ENCODE measurements at regions not wholly inside any gene's neighbourhood (a gene's known extent, or its start where the extent isn't known, plus 50 kb on each side); places are given as distances from the start of the nearest gene placed in this dataset.

- no peaks in the 10 kb centered on the region for H3K9me2 ChIP-seq (replicated peaks; ENCODE audit: control insufficient read depth, low read length)
- no peaks in the 10 kb centered on the region for H3K36me3 ChIP-seq (ENCODE audit: control insufficient read depth, low read length)
Observed at GRCh38 chr16:66304151-66304550, 62.3 kb upstream of the CDH5 start.

GRCh38 chr16:66300501-66300900 is 66.0 kb upstream of the CDH5 start:
- Histone ChIP-seq H3K4me2 (ENCODE audit: low read length) (no peak overlapping the region), H3K79me2 (ENCODE audit: control insufficient read depth, low read length) (no peaks in the 10 kb centered on the region), H3K4me3 (ENCODE audit: low read length) (no peak overlapping the region), H3K9me2 (replicated peaks; ENCODE audit: control insufficient read depth, low read length) (no peaks in the 10 kb centered on the region), H3K36me3 (ENCODE audit: control insufficient read depth, low read length) (no peaks in the 10 kb centered on the region), H3K9me3 (ENCODE audit: control insufficient read depth, insufficient read depth, low read length) (no peaks in the 10 kb centered on the region), H3F3A (ENCODE audit: control insufficient read depth, insufficient read depth) (no peaks in the 10 kb centered on the region), H3K4me1 (ENCODE audit: control insufficient read depth, low read length) (no peaks in the 10 kb centered on the region), H3K27me3 (ENCODE audit: control insufficient read depth, low read length) (peaks cover 3% of the 10 kb centered on the region; the same call in 1 of the 2 replicates), H3K27ac (ENCODE audit: low read depth, low read length) (no peak overlapping the region), H4K20me1 (ENCODE audit: control insufficient read depth, insufficient read depth, low read depth, low read length) (no peaks in the 10 kb centered on the region)
- no peak for TF ChIP-seq EZH2phosphoT487 (IDR thresholded peaks at IDR 0.05; ENCODE audit: borderline replicate concordance, low read length)
- no peak for TF ChIP-seq CTCF (IDR thresholded peaks at IDR 0.05; ENCODE audit: low read depth, low read length, poor library complexity, severe bottlenecking)

More at GRCh38 chr16:66304151-66304550, 62.3 kb upstream of the CDH5 start:
- Histone ChIP-seq H3K27ac (ENCODE audit: low read depth, low read length) (no peak overlapping the region), H3K4me1 (ENCODE audit: control insufficient read depth, low read length) (no peaks in the 10 kb centered on the region), H3K79me2 (ENCODE audit: control insufficient read depth, low read length) (no peaks in the 10 kb centered on the region), H3K4me3 (ENCODE audit: low read length) (no peak overlapping the region), H3K27me3 (ENCODE audit: control insufficient read depth, low read length) (peaks cover 3% of the 10 kb centered on the region; the same call in 1 of the 2 replicates), H3F3A (ENCODE audit: control insufficient read depth, insufficient read depth) (no peaks in the 10 kb centered on the region), H4K20me1 (ENCODE audit: control insufficient read depth, insufficient read depth, low read depth, low read length) (no peaks in the 10 kb centered on the region), H3K9me3 (ENCODE audit: control insufficient read depth, insufficient read depth, low read length) (no peaks in the 10 kb centered on the region), H3K4me2 (ENCODE audit: low read length) (no peak overlapping the region)
- TF ChIP-seq EZH2phosphoT487 (IDR thresholded peaks at IDR 0.05; ENCODE audit: borderline replicate concordance, low read length) = no peak
- TF ChIP-seq CTCF (IDR thresholded peaks at IDR 0.05; ENCODE audit: low read depth, low read length, poor library complexity, severe bottlenecking) = no peak

GRCh38 chr16:66300037-66300436 is 66.5 kb upstream of the CDH5 start:
- Histone ChIP-seq H3K4me3 (ENCODE audit: low read length) (no peak overlapping the region), H3K4me1 (ENCODE audit: control insufficient read depth, low read length) (no peaks in the 10 kb centered on the region), H3K4me2 (ENCODE audit: low read length) (no peak overlapping the region), H3K79me2 (ENCODE audit: control insufficient read depth, low read length) (no peaks in the 10 kb centered on the region), H3K27me3 (ENCODE audit: control insufficient read depth, low read length) (peaks cover 3% of the 10 kb centered on the region; the same call in 1 of the 2 replicates), H3K9me3 (ENCODE audit: control insufficient read depth, insufficient read depth, low read length) (no peaks in the 10 kb centered on the region), H3K27ac (ENCODE audit: low read depth, low read length) (no peak overlapping the region), H3K9me2 (replicated peaks; ENCODE audit: control insufficient read depth, low read length) (no peaks in the 10 kb centered on the region), H4K20me1 (ENCODE audit: control insufficient read depth, insufficient read depth, low read depth, low read length) (no peaks in the 10 kb centered on the region), H3F3A (ENCODE audit: control insufficient read depth, insufficient read depth) (no peaks in the 10 kb centered on the region), H3K36me3 (ENCODE audit: control insufficient read depth, low read length) (no peaks in the 10 kb centered on the region)
- TF ChIP-seq CTCF (IDR thresholded peaks at IDR 0.05; ENCODE audit: low read depth, low read length, poor library complexity, severe bottlenecking) (no peak), EZH2phosphoT487 (IDR thresholded peaks at IDR 0.05; ENCODE audit: borderline replicate concordance, low read length) (no peak)

All from DOHH2 (cell line).